ENCODE measurements at regions not wholly inside any gene's neighbourhood (a gene's known extent, or its start where the extent isn't known, plus 50 kb on each side); places are given as distances from the start of the nearest gene placed in this dataset.

- Histone ChIP-seq H3K4me1 (ENCODE audit: control insufficient read depth in 1 of 2, insufficient read depth in 2 of 2, low read length in 2 of 2) (no peaks in the 10 kb centered on the region), H3K27ac (ENCODE audit: low read depth in 1 of 2, low read length in 2 of 2) (no peak overlapping the region), H3K9me3 (ENCODE audit: control insufficient read depth, low read length) (no peaks in the 10 kb centered on the region), H3K27me3 (ENCODE audit: control insufficient read depth in 1 of 2, insufficient read depth in 2 of 2, low read length in 1 of 2) (peaks cover 0 to 2% of the 10 kb centered on the region in 2 donors), H3K4me3 (ENCODE audit: low read length in 2 of 2) (no peak overlapping the region), H3K36me3 (ENCODE audit: control insufficient read depth in 1 of 2, insufficient read depth in 2 of 2, low read length in 1 of 2) (no peaks in the 10 kb centered on the region)
- intact Hi-C loops (cut with DNase I), result no loop called here
- WGBS, 2 donors, result 85 to 89% methylated on average over 4 of the region's 4 CpGs
- no peak for ATAC-seq (ENCODE audit: low FRiP score)
- no peak for DNase-seq
These were observed 1204.5 kb upstream of the SEMA6A start for GRCh38 chr5:117779171-117779570.

GRCh38 chr5:117776977-117777376, 1202.4 kb upstream of the SEMA6A start:
- H3K27ac ChIP-seq (ENCODE audit: low read depth in 1 of 2, low read length in 2 of 2), result no peak overlapping the region
- no peak for ATAC-seq (ENCODE audit: low FRiP score)
- H3K4me3 ChIP-seq (ENCODE audit: low read length in 2 of 2), result no peak overlapping the region
- H3K4me1 ChIP-seq (ENCODE audit: control insufficient read depth in 1 of 2, insufficient read depth in 2 of 2, low read length in 2 of 2), result no peaks in the 10 kb centered on the region
- DNase-seq, result no peak
- peaks cover 2% of the 10 kb centered on the region for H3K9me3 ChIP-seq (ENCODE audit: control insufficient read depth, low read length)
- peaks cover 0 to 2% of the 10 kb centered on the region in 2 donors for H3K27me3 ChIP-seq (ENCODE audit: control insufficient read depth in 1 of 2, insufficient read depth in 2 of 2, low read length in 1 of 2)
- WGBS, 2 donors, result 90 to 92% methylated on average over 3 of the region's 3 CpGs
- H3K36me3 ChIP-seq (ENCODE audit: control insufficient read depth in 1 of 2, insufficient read depth in 2 of 2, low read length in 1 of 2), result no peaks in the 10 kb centered on the region
- intact Hi-C loops (cut with DNase I), result no loop called here

- no peaks in the 10 kb centered on the region for H3K36me3 ChIP-seq (ENCODE audit: control insufficient read depth in 1 of 2, insufficient read depth in 2 of 2, low read length in 1 of 2)
- no peaks in the 10 kb centered on the region for H3K27me3 ChIP-seq (ENCODE audit: control insufficient read depth in 1 of 2, insufficient read depth in 2 of 2, low read length in 1 of 2)
- DNase-seq (no peak), ATAC-seq (ENCODE audit: low FRiP score) (no peak)
- WGBS, 2 donors, result 92 to 93% methylated on average over 2 of the region's 2 CpGs
- no peak overlapping the region for H3K27ac ChIP-seq (ENCODE audit: low read depth in 1 of 2, low read length in 2 of 2)
- intact Hi-C loops (cut with DNase I), result no loop called here
- no peak overlapping the region for H3K4me3 ChIP-seq (ENCODE audit: low read length in 2 of 2)
- H3K4me1 ChIP-seq (ENCODE audit: control insufficient read depth in 1 of 2, insufficient read depth in 2 of 2, low read length in 2 of 2), result no peaks in the 10 kb centered on the region
- peaks cover 3% of the 10 kb centered on the region for H3K9me3 ChIP-seq (ENCODE audit: control insufficient read depth, low read length)
These were observed 1195.3 kb upstream of the SEMA6A start for GRCh38 chr5:117769877-117770276.

GRCh38 chr5:117763271-117763670, 1188.6 kb upstream of the SEMA6A start:
- ATAC-seq (ENCODE audit: low FRiP score), result no peak
- Histone ChIP-seq H3K4me3 (ENCODE audit: low read length in 2 of 2) (no peak overlapping the region), H3K27ac (ENCODE audit: low read depth in 1 of 2, low read length in 2 of 2) (no peak overlapping the region), H3K36me3 (ENCODE audit: control insufficient read depth in 1 of 2, insufficient read depth in 2 of 2, low read length in 1 of 2) (no peaks in the 10 kb centered on the region), H3K4me1 (ENCODE audit: control insufficient read depth in 1 of 2, insufficient read depth in 2 of 2, low read length in 2 of 2) (no peaks in the 10 kb centered on the region), H3K9me3 (ENCODE audit: control insufficient read depth, low read length) (no peaks in the 10 kb centered on the region), H3K27me3 (ENCODE audit: control insufficient read depth in 1 of 2, insufficient read depth in 2 of 2, low read length in 1 of 2) (no peaks in the 10 kb centered on the region)
- intact Hi-C loops (cut with DNase I), result no loop called here
- no peak for DNase-seq
- 84 to 85% methylated on average over 3 of the region's 3 CpGs for WGBS, 2 donors

- Histone ChIP-seq H3K27ac (ENCODE audit: low read depth in 1 of 2, low read length in 2 of 2) (no peak overlapping the region), H3K27me3 (ENCODE audit: control insufficient read depth in 1 of 2, insufficient read depth in 2 of 2, low read length in 1 of 2) (no peaks in the 10 kb centered on the region), H3K9me3 (ENCODE audit: control insufficient read depth, low read length) (no peaks in the 10 kb centered on the region), H3K4me3 (ENCODE audit: low read length in 2 of 2) (no peak overlapping the region), H3K36me3 (ENCODE audit: control insufficient read depth in 1 of 2, insufficient read depth in 2 of 2, low read length in 1 of 2) (no peaks in the 10 kb centered on the region), H3K4me1 (ENCODE audit: control insufficient read depth in 1 of 2, insufficient read depth in 2 of 2, low read length in 2 of 2) (no peaks in the 10 kb centered on the region)
- intact Hi-C loops (cut with DNase I), result no loop called here
- no peak for DNase-seq
- WGBS, 2 donors, result 63 to 65% methylated on average over 2 of the region's 2 CpGs
- peak; percentile 22 for ATAC-seq (ENCODE audit: low FRiP score)
These were observed 1186.6 kb upstream of the SEMA6A start for GRCh38 chr5:117761186-117761585.

GRCh38 chr5:117759849-117760499, 1185.4 kb upstream of the SEMA6A start:
- ATAC-seq (ENCODE audit: low FRiP score), result no peak
- no peak for DNase-seq
- 65 to 66% methylated on average over 4 of the region's 4 CpGs for WGBS, 2 donors

GRCh38 chr5:117752403-117752802, 1177.8 kb upstream of the SEMA6A start:
- Histone ChIP-seq H3K27ac (ENCODE audit: low read depth in 1 of 2, low read length in 2 of 2) (no peak overlapping the region), H3K4me1 (ENCODE audit: control insufficient read depth in 1 of 2, insufficient read depth in 2 of 2, low read length in 2 of 2) (no peaks in the 10 kb centered on the region), H3K4me3 (ENCODE audit: low read length in 2 of 2) (no peak overlapping the region), H3K36me3 (ENCODE audit: control insufficient read depth in 1 of 2, insufficient read depth in 2 of 2, low read length in 1 of 2) (no peaks in the 10 kb centered on the region), H3K27me3 (ENCODE audit: control insufficient read depth in 1 of 2, insufficient read depth in 2 of 2, low read length in 1 of 2) (no peaks in the 10 kb centered on the region), H3K9me3 (ENCODE audit: control insufficient read depth, low read length) (no peaks in the 10 kb centered on the region)
- ATAC-seq (ENCODE audit: low FRiP score) (no peak), DNase-seq (no peak)
- intact Hi-C loops (cut with DNase I), result no loop called here
- 78 to 83% methylated on average over 2 of the region's 2 CpGs for WGBS, 2 donors

More at GRCh38 chr5:117759849-117760499, 1185.4 kb upstream of the SEMA6A start:
- H3K27ac ChIP-seq (ENCODE audit: low read depth in 1 of 2, low read length in 2 of 2), result no peak overlapping the region
- H3K27me3 ChIP-seq (ENCODE audit: control insufficient read depth in 1 of 2, insufficient read depth in 2 of 2, low read length in 1 of 2), result no peaks in the 10 kb centered on the region
- H3K4me1 ChIP-seq (ENCODE audit: control insufficient read depth in 1 of 2, insufficient read depth in 2 of 2, low read length in 2 of 2), result no peaks in the 10 kb centered on the region
- H3K4me3 ChIP-seq (ENCODE audit: low read length in 2 of 2), result no peak overlapping the region
- H3K9me3 ChIP-seq (ENCODE audit: control insufficient read depth, low read length), result no peaks in the 10 kb centered on the region
- H3K36me3 ChIP-seq (ENCODE audit: control insufficient read depth in 1 of 2, insufficient read depth in 2 of 2, low read length in 1 of 2), result no peaks in the 10 kb centered on the region
- intact Hi-C loops (cut with DNase I), result no loop called here

GRCh38 chr5:117748336-117748735, 1173.7 kb upstream of the SEMA6A start:
- Histone ChIP-seq H3K27me3 (ENCODE audit: control insufficient read depth in 1 of 2, insufficient read depth in 2 of 2, low read length in 1 of 2) (no peaks in the 10 kb centered on the region), H3K9me3 (ENCODE audit: control insufficient read depth, low read length) (peaks cover 2% of the 10 kb centered on the region), H3K36me3 (ENCODE audit: control insufficient read depth in 1 of 2, insufficient read depth in 2 of 2, low read length in 1 of 2) (no peaks in the 10 kb centered on the region), H3K27ac (ENCODE audit: low read depth in 1 of 2, low read length in 2 of 2) (no peak overlapping the region), H3K4me3 (ENCODE audit: low read length in 2 of 2) (no peak overlapping the region), H3K4me1 (ENCODE audit: control insufficient read depth in 1 of 2, insufficient read depth in 2 of 2, low read length in 2 of 2) (no peaks in the 10 kb centered on the region)
- no peak for DNase-seq
- intact Hi-C loops (cut with DNase I), result no loop called here
- 86 to 90% methylated on average over 5 of the region's 5 CpGs for WGBS, 2 donors
- ATAC-seq (ENCODE audit: low FRiP score), result no peak

- intact Hi-C loops (cut with DNase I), result no loop called here
- Histone ChIP-seq H3K36me3 (ENCODE audit: control insufficient read depth in 1 of 2, insufficient read depth in 2 of 2, low read length in 1 of 2) (no peaks in the 10 kb centered on the region), H3K4me1 (ENCODE audit: control insufficient read depth in 1 of 2, insufficient read depth in 2 of 2, low read length in 2 of 2) (no peaks in the 10 kb centered on the region), H3K4me3 (ENCODE audit: low read length in 2 of 2) (no peak overlapping the region), H3K27me3 (ENCODE audit: control insufficient read depth in 1 of 2, insufficient read depth in 2 of 2, low read length in 1 of 2) (no peaks in the 10 kb centered on the region), H3K9me3 (ENCODE audit: control insufficient read depth, low read length) (peaks cover 2% of the 10 kb centered on the region), H3K27ac (ENCODE audit: low read depth in 1 of 2, low read length in 2 of 2) (no peak overlapping the region)
- DNase-seq, result no peak
- ATAC-seq (ENCODE audit: low FRiP score), result no peak
- WGBS, 2 donors, result 86 to 91% methylated on average over 5 of the region's 5 CpGs
These were observed 1168.7 kb upstream of the SEMA6A start for GRCh38 chr5:117743337-117743736.

Data from aorta (tissue), 5 donors.